ENCODE measurements at regions not wholly inside any gene's neighbourhood (a gene's known extent, or its start where the extent isn't known, plus 50 kb on each side); places are given as distances from the start of the nearest gene placed in this dataset.
"Not testable (repeated sequence)": the region's sequence is repeated elsewhere in the genome, so short reads cannot be mapped to it uniquely, and the experiment has no call there.

DNA sequence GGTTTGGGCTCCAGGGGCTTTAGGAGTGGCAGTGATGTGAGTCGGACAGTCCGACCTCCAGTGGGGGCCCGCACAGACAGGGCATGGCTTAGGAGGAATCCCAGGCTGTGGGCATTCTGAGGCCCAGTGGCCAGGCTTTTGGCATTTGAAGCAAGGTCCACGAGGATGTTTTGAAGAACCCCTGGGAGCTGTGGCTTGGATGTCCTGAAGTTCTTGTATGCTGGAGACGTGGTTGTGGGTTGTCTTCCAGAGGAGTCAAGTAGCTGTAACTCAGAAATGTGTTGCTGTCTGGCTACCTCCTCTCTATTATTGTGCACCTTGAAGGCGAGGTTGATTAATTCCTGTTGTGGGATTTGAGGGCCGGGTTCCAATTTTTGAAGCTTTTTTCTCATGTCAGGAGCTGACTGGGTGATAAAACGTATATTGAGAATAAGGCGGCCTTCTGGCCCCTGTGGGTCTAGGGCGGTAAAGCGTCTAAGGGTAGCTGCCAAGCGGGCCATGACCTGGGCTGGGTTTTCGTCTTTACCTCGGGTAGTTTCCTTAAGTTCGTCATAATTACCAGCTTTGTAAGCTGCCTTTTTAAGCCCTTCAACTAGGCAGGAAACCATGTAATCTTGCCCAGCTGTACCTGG is 67.3 kb upstream of the EZR start:
- FAIRE-seq; DNase-seq (ENCODE audit: insufficient read length, low spot score): not testable (repeated sequence)

DNA sequence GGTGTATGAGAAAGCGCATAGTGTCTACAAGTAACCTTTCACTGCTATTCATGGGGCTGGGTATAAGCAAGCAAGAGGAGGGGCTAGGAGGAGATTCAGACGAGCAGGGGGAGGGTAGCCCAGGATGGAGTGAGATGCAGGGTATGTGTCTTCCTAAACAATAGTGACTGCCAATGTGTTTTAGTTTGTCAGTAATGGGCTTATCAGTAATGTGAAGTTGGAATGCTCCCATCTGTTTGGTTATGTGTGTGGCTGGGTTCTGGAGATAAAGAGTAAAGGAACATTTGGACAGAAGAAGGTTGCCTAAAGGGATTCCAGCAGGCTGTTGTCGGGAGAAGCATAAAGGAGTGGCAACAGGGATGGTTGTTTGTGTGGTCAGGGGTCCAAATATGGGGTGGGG is 62.7 kb upstream of the EZR start:
- not testable (repeated sequence) for DNase-seq (ENCODE audit: insufficient read length, low spot score); FAIRE-seq

DNA sequence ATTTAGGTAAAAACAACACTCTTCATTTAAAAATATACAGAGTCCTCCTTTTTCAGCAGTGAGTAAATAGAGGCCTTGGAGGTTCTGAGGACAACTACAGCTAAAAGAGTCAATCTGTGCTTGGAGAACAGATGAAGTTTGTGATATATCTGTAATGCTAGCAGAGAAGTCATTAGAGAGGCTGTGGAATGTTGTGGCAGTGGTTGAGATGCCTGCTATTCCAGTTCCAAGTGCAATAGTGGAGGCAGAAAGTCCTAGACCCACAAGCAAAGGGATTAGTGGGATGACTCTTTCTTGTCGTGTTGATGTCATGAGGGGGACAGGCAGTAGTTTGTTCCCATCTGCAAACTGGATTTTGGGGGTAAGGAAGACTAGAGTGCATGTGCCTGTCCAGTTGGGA is 62.1 kb upstream of the EZR start:
- DNase-seq (ENCODE audit: insufficient read length, low spot score); FAIRE-seq: not testable (repeated sequence)

DNA sequence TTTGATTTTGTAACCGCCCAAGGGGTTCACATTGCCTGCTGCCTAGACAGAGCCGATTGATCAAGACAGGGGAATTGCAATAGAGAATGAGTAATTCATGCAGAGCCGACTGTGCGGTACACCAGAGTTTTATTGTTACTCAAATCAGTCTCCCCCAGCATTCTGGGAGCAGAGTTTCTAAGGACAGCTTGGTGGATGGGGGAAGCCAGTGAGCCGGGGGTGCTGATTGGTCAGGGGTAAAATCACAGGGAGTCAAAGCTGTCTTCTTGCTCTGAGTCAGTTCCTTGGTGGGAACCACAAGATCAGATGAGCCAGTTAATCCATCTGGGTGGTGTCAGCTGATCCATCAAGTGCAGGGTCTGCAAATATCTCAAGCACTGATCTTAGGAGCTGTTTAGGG is 60.0 kb upstream of the EZR start:
- FAIRE-seq (no peak), DNase-seq (ENCODE audit: insufficient read length, low spot score) (no peak)

GRCh38 chr6:158877716-158878115 is 58.5 kb upstream of the EZR start:
- DNase-seq (ENCODE audit: insufficient read length, low spot score) (no peak), FAIRE-seq (no peak)

DNA sequence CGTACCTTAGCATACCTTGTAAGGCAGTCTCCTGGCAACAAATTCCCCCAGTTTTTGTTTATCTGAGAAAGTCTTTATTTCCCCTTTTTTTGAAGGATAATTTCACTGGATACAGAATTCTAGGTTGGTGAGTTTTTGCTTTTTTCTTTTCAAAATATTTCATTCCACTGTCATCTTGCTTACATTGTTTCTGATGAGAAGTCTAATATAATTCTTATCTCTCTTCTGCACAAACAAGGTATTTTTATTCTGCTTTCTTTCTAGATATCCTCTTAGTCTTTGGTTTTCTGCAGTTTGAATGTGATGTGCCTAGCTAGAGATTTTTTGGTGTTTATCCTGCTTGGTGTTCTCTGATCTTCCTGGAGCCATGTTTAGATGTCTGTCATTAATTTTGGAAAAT is 57.7 kb upstream of the EZR start:
- DNase-seq (ENCODE audit: insufficient read length, low spot score) (no peak), FAIRE-seq (no peak)

DNA sequence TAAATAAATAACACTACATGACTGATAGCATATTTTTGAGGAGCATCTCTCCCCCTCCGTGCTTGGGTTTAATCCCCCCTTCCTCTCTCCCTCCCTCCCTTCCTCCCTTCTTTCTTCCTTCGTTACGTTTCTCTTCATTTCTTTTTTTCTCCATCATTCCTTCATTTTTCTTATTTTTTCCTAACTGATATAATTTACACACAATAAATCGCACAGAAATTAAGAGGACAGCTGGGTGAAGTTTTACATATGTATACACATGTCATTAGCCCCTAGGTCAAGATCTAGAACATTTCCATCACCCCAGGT is 51.4 kb upstream of the EZR start:
- no peak for DNase-seq (ENCODE audit: insufficient read length, low spot score)
- FAIRE-seq: no peak

GRCh38 chr6:158869826-158870648 is 50.9 kb upstream of the EZR start:
- DNase-seq (ENCODE audit: insufficient read length, low spot score) (peak; percentile 86), FAIRE-seq (peak; percentile 100)

DNA sequence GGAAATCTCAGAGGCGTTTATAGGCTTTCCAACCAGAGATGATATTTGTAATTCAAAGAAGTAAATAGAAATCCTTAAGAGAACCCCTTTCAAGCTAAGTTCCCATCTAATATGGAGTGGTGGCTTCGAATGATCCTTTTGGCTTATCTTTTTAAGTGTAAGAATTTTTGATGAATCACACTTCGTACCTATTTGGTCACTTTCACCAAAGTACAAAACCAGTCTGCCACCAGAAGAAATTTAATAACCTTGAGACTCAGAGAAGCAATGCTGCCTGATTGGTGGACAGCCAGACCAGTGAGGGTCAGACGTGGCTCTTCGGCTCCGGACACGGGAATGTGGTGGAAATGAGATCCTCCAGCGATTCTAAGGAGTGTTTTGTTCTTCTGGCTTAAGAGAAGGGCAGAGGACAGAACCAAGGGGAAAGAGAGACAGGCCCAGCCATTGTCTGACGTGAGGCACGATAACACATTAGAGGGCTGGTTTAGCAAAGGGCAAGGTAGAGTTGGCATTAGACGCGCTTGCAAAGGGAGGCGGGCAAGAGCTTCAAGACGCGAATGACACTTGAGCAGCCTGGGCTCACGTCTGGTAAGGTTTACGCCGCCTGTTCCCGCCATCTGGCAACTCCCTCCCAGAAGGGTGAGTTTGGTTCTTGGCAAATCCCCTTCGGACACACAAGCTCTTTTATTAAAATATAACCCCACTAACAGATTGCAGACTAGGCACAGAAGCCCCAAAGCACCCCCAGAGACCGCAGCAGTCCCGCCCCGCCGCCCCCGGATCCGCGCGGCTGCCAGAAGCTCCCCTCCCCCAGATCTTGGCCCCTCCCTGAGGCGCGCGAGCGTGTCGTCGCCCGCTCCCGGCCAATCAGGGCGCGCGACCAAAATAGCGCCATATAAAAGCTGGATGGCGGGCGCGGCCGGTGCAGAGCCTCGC is 50.0 kb upstream of the EZR start:
- FAIRE-seq (no peak), DNase-seq (ENCODE audit: insufficient read length, low spot score) (no peak)

All from GM19239 (cell line).